ENCODE measurements at regions not wholly inside any gene's neighbourhood (a gene's known extent, or its start where the extent isn't known, plus 50 kb on each side); places are given as distances from the start of the nearest gene placed in this dataset.

GRCh38 chr13:94765814-94766213 is 53.5 kb upstream of the SOX21 start:
- TF ChIP-seq, protein P1, sequence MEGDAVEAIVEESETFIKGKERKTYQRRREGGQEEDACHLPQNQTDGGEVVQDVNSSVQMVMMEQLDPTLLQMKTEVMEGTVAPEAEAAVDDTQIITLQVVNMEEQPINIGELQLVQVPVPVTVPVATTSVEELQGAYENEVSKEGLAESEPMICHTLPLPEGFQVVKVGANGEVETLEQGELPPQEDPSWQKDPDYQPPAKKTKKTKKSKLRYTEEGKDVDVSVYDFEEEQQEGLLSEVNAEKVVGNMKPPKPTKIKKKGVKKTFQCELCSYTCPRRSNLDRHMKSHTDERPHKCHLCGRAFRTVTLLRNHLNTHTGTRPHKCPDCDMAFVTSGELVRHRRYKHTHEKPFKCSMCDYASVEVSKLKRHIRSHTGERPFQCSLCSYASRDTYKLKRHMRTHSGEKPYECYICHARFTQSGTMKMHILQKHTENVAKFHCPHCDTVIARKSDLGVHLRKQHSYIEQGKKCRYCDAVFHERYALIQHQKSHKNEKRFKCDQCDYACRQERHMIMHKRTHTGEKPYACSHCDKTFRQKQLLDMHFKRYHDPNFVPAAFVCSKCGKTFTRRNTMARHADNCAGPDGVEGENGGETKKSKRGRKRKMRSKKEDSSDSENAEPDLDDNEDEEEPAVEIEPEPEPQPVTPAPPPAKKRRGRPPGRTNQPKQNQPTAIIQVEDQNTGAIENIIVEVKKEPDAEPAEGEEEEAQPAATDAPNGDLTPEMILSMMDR (IDR thresholded peaks at IDR 0.05 in 8 of 11, conservative IDR thresholded peaks at IDR 0.05 in 3 of 11), result no peak
- TF ChIP-seq POLR2A (IDR thresholded peaks at IDR 0.05) (no peak), POLR2AphosphoS5 (IDR thresholded peaks at IDR 0.05) (no peak)

Measured in spleen (tissue), 7 donors.